ENCODE measurements at regions not wholly inside any gene's neighbourhood (a gene's known extent, or its start where the extent isn't known, plus 50 kb on each side); places are given as distances from the start of the nearest gene placed in this dataset.

GRCh38 chr7:32170838-32171237, 100.6 kb upstream of the PDE1C start:
- no peak for ATAC-seq
- no peaks in the 10 kb centered on the region for H3K36me3 ChIP-seq (ENCODE audit: control insufficient read depth in 2 of 2, insufficient read depth in 2 of 2, low read length in 1 of 2)
- no peaks in the 10 kb centered on the region for H4K20me1 ChIP-seq (ENCODE audit: control insufficient read depth, insufficient read depth)
- WGBS (ENCODE audit: insufficient coverage, insufficient replicate concordance, low lambda C conversion rate, missing lambda C conversion rate): 82% methylated on average over 1 of the region's 1 CpG
- intact Hi-C loops (cut with micrococcal nuclease; ENCODE audit: unreplicated experiment) (no loop called here), in situ Hi-C loops (cut with MboI) (no loop called here)
- no peak overlapping the region for H2AFZ ChIP-seq (ENCODE audit: control insufficient read depth, low read depth, low read length)
- no peak overlapping the region for H3K27ac ChIP-seq (ENCODE audit: control insufficient read depth, insufficient read depth)
- FAIRE-seq: no peak
- H3K4me2 ChIP-seq (ENCODE audit: control insufficient read depth, insufficient read depth): no peak overlapping the region
- no peak for DNase-seq (ENCODE audit: low read depth, low spot score)
- H3K79me2 ChIP-seq (ENCODE audit: control insufficient read depth, insufficient read depth, low read length): no peaks in the 10 kb centered on the region
- POLR2A ChIA-PET: no interaction called here
- no TSS peak for BruUV-seq (replicated peaks)
- SMC1A ChIA-PET (ENCODE audit: uncharacterized antibody, unreplicated experiment): no interaction called here
- H3K27me3 ChIP-seq (replicated peaks in 1 of 2; ENCODE audit: control insufficient read depth in 2 of 2, insufficient read depth in 2 of 2, low read length in 1 of 2): no peaks in the 10 kb centered on the region
- RAD21 ChIA-PET (ENCODE audit: unreplicated experiment): no interaction called here
- H3K9me3 ChIP-seq (replicated peaks; ENCODE audit: control insufficient read depth, insufficient read depth, low read length): no peaks in the 10 kb centered on the region
- H3K4me3 ChIP-seq: no peak overlapping the region
- no peak overlapping the region for H3K9ac ChIP-seq (ENCODE audit: control insufficient read depth, insufficient read depth, low read length)
- CTCF ChIA-PET: no interaction called here
- no peaks in the 10 kb centered on the region for H3K4me1 ChIP-seq (ENCODE audit: control insufficient read depth, insufficient read depth, low read length)
- TF ChIP-seq ZBTB40 (IDR thresholded peaks at IDR 0.05; ENCODE audit: borderline replicate concordance): no peak
- TF ChIP-seq ZNF687 (IDR thresholded peaks at IDR 0.05): no peak
- TF ChIP-seq SKIL (IDR thresholded peaks at IDR 0.05; ENCODE audit: low read depth, poor library complexity, severe bottlenecking): no peak
- no peak for TF ChIP-seq CBX5 (IDR thresholded peaks at IDR 0.05; ENCODE audit: low read depth)
- TF ChIP-seq FOXK2 (IDR thresholded peaks at IDR 0.05): no peak
- no peak for TF ChIP-seq SRF (IDR thresholded peaks at IDR 0.05; ENCODE audit: low read depth in 2 of 2, low read length in 2 of 2)
- no peak for TF ChIP-seq PKNOX1 (IDR thresholded peaks at IDR 0.05)
- no peak for TF ChIP-seq SREBF2 (IDR thresholded peaks at IDR 0.05; ENCODE audit: low read length)
- no peak for TF ChIP-seq TCF7 (IDR thresholded peaks at IDR 0.05; ENCODE audit: borderline replicate concordance)
- TF ChIP-seq TBL1XR1 (IDR thresholded peaks at IDR 0.05; ENCODE audit: low read depth, low read length): no peak
- no peak for TF ChIP-seq POU2F2 (IDR thresholded peaks at IDR 0.05; ENCODE audit: borderline replicate concordance, low read depth, low read length)
- no peak for TF ChIP-seq EGR1 (IDR thresholded peaks at IDR 0.05; ENCODE audit: borderline replicate concordance in 1 of 2, low read depth in 2 of 2, low read length in 2 of 2)
- no peak for TF ChIP-seq ZSCAN29 (IDR thresholded peaks at IDR 0.05)
- TF ChIP-seq POLR2A (IDR thresholded peaks at IDR 0.05; ENCODE audit: low read depth, low read length): no peak
- no peak for TF ChIP-seq BHLHE40 (IDR thresholded peaks at IDR 0.05; ENCODE audit: borderline replicate concordance in 1 of 2, low read depth in 2 of 2, low read length in 1 of 2)
